OCI-LY7 (cell line): ENCODE measurements at regions not wholly inside any gene's neighbourhood (a gene's known extent, or its start where the extent isn't known, plus 50 kb on each side); places are given as distances from the start of the nearest gene placed in this dataset.

Source experiments
- CTCF ChIP-seq: fragments of 200-600 bp; sonication (generic); conservative IDR thresholded peaks from 2 replicates; pipeline ENCODE4 v1.5.1; 2014; ENCODE audit warnings: mild to moderate bottlenecking, antibody characterized with exemption, low read length, moderate library complexity, mixed read lengths
- EZH2phosphoT487 ChIP-seq: fragments of 200-600 bp; sonication (generic); IDR thresholded peaks from 2 replicates; pipeline ENCODE4 v1.6.1; 2018; ENCODE audit warnings: low read depth, borderline replicate concordance, mild to moderate bottlenecking, mixed run types, antibody characterized with exemption, low read length, moderate library complexity, mixed read lengths

DNA sequence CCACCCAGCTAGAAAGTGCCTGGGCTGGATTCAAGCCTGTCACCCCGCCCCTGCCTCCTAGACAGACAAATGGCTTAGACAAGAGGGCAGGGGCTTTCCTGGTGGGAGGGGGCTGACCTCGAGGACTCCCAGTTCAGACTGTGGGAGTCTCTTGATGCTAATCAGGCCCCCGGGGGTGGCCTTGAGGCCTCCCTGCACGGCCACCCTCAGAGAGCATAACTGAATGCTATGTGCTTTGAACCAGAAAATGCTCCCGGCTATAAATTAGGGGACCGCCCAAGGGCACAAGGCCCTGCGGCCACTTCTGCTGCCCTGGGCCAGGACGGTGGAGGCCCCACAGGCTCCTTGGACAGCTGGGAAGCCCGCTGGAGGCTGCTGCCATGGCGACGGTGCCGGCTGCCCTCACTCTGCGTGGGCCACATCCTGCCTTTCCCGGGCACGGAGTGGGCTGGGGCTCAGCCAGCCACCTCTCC, 111.0 kb upstream of the NCOR2 start:
- no peak for TF ChIP-seq CTCF
- TF ChIP-seq EZH2phosphoT487: no peak
